HG03457 (cell line): ENCODE measurements at regions not wholly inside any gene's neighbourhood (a gene's known extent, or its start where the extent isn't known, plus 50 kb on each side); places are given as distances from the start of the nearest gene placed in this dataset.
A peak's percentile ranks its signal among the peaks of the same experiment; 100 is the strongest.

Source experiments
- ATAC-seq: cut with Tn5 transposase; IDR thresholded peaks from one replicate; pipeline ENCODE4 v1.9.1; 2021; ENCODE audit warnings: moderate number of reproducible peaks; ENCODE audit not compliant: unreplicated experiment

DNA sequence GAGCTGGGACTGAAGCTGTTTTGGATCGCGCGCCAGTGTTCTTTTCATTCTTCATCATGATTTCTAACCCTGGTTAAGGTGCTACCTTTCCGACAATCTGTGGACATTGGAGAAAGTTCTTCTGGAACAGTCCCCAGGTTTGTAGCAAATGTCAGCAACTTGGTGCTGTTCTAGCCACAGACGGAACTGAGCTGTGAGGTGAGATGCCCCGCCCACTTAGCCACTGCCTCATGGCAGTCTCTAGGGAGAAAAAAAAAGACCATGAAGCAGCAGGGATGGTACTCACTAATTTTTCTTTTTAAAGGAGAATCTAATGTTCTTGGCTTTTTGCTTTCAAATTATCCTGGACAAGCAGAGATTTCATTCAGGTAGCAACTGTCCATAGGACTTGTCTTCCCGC is 72.1 kb upstream of the STK32A start:
- no peak for ATAC-seq

DNA sequence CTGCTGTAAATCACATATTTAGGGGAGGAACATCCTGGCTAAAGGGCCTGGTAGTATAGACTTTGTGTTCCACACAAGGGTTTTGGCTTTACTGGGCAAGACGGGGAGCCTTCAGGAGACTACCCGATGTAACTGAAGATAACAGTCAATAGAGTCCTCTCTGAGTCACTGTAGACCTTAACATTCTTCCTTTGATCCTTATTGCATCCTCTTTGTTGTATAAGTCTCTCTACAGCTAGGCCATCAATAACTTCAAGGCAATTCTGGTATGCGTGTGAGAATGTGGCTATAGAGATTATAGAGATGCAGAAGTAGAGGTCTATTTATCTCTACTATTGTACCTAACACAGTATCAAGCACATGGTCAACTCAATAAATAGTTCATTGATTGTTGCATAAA is 67.3 kb upstream of the STK32A start:
- no peak for ATAC-seq

DNA sequence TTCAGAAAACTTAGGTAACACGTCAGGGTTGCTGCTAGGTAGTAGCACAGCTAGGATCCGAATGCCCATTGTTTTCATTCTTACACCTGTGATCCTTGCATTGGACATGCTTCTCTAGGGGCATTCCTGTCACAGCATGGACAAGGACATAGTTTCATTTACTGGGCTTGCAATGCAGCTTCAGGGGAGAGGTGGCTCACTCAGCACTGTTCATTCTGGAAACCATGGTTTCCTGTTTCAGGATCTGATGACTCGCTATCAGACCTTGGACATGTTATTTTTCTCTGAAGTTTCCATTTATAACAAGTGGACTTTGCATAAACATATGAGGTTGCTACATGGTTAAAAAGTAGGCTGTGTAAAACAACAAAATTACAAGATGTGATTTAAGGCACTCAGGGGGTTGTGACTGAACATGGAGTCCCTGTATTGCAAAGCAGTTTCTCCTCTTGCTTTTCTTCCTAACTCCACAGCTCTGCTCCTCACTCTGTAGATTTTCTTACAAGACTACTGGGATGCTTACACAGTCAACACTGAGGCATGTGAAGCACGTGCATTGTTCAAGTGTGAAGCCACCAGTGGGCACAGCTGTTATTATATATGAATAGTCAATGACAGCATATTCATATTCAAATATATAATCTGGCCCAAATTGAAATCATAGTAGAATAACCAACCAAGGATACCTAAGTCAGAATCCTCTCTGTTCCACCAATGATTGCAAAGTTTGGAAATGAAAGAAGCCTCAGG is 66.1 kb upstream of the STK32A start:
- ATAC-seq: no peak

- ATAC-seq: peak; percentile 73
Measured at GRCh38 chr5:147169399-147169798, 65.4 kb upstream of the STK32A start.

DNA sequence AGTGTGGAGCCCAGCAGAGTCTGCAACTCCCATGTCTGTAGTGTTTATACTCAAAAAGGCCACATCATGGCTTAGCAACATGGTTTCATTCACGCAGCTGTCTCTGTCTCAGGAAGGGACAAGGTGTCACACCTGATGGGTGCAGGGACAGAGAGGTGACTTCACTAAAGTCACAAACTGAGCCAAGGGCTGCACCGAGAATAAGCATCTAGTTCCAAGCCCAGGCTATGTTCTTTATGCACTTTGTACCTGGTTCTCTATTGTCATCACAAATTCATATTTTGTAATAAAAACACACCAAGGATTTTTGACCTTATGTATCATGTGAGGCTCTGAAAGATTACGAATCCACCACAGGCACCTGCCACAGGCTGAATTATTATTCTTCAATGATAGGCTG is 64.9 kb upstream of the STK32A start:
- peak; percentile 18 for ATAC-seq

GRCh38 chr5:147170603-147171002 is 64.2 kb upstream of the STK32A start:
- ATAC-seq: peak; percentile 75

- ATAC-seq: no peak
Measured at GRCh38 chr5:147174671-147175265, 60.1 kb upstream of the STK32A start.

DNA sequence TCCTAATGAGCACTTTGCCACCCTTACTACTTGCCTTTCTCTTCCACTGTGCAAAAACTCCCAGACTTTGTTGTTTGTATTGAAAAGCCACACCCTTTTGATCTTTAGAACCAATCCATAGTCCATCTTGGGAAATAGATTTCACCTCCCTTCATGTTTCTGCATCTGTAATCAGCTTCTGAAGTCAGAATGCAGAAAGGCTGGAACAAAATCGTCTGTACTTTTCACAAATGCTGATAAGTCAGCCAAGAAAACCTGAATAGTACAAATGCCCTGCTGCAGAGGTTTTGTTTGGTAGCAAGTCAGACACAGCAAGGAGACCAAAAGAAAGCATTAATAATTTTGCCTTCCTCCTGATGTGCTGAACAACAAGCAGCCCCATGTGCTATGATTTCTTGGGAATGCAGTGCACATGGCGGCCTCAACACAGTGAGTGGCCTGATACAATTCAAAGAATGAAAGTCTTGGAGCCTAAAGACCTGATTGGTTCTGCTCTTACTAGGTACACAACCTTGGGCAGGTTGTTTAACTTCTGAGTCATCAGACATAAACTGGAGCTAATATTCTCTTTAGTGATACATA is 59.2 kb upstream of the STK32A start:
- no peak for ATAC-seq

DNA sequence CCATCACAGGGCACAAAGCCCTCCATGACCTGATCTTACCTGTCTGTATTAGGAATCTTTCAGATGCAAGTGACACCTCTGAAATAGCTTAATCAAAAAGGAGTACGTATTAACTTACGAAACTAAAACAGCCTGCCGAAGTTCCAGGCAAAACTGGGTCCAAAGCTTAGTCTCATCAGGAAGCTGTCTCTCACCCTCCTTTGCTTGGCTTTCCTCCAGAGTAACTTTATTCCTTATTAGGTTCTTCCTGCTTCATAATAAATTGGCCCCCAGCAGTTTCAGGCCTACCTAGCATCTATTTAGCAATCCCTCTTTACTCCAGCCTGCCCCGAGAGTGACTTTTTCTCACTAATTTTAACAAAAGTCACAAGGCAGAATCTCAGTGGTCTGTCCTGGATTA is 58.4 kb upstream of the STK32A start:
- ATAC-seq: no peak

DNA sequence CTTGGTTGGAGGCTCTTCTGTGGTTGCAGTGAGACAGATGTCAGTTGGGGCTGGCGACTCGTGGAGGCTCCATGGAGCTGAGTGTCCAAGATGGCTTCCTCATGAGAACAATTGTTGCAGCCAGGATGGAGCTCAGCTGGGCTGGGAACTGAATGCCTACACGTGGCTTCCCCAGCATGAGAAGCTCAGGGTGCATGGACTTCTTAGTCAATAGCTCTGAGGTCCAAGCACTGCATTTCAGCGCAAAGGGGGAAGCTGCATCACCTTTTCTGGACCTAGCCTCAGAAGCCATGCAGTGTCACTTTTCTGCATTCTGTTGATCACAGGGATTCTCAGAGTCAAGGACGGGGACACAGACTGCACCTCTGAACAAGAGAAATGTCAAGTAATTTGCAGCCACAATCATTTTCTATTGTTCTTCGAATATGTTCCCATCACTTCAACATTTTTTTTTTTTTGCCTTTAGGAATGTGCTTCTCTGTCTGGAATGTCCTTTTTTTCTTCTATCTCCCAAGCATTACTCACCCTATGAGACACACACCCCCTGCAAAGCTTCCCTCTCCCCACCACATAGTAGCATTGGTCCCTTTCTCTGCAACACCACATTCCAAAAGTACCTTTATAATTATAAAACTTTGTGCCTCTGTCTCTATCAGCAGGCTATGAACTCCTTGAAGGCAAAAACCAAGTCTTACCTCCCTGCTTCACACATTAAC is 57.5 kb upstream of the STK32A start:
- no peak for ATAC-seq

GRCh38 chr5:147179562-147180147 is 55.2 kb upstream of the STK32A start:
- ATAC-seq: no peak

- no peak for ATAC-seq
Measured at GRCh38 chr5:147180751-147181150, 54.1 kb upstream of the STK32A start.
